Endothelial cell of umbilical vein (primary cell): ENCODE measurements at regions not wholly inside any gene's neighbourhood (a gene's known extent, or its start where the extent isn't known, plus 50 kb on each side); places are given as distances from the start of the nearest gene placed in this dataset.

Experiments used
- BruUV-seq: library from RNA; stranded (reverse); fragments of 400-500 nt; replicated peaks from 2 replicates; lab custom pipeline; 2021; lab: Mats Ljungman, UMichigan
- CTCF ChIA-PET: fragments of 300-600, 350-600 bp; sonication (Branson Sonifier 250); formaldehyde crosslinking; loops from one replicate; lab custom pipeline; 2021; ENCODE audit warnings: antibody characterized with exemption, inconsistent platforms; lab: Charles Lee
- POLR2A ChIA-PET: fragments of 300-600, 350-600 bp; sonication (Branson Sonifier 250); formaldehyde crosslinking; loops from one replicate; lab custom pipeline; 2021; ENCODE audit warnings: antibody characterized with exemption, inconsistent platforms; lab: Charles Lee
- DNase-seq: peaks from one replicate; pipeline ENCODE4 v3.0.0-alpha.2; 2011; ENCODE audit warnings: low read depth, low spot score
- FAIRE-seq: peaks from 2 replicates; lab custom pipeline; 2011; peaks lifted over from hg19 to GRCh38; lab: Jason Lieb, UNC
- H2AFZ ChIP-seq: 2 replicates; pipeline ENCODE4 v1.6.0; 2012; ENCODE audit warnings: low read depth, low read length, control low read depth, inconsistent platforms
- H3K27ac ChIP-seq: 2 replicates; pipeline ENCODE4 v1.5.1; 2011; ENCODE audit warnings: low read depth, mild to moderate bottlenecking, control low read depth, low read length, moderate library complexity; ENCODE audit not compliant: insufficient read depth
- H3K27me3 ChIP-seq, 2 experiments: 2 replicates each; pipeline versions ENCODE4 v1.6.0 to v1.6.1; 2011; ENCODE audit warnings: low read length in 2 of 2, mixed read lengths in 1 of 2; ENCODE audit not compliant: control insufficient read depth in 2 of 2, insufficient read depth in 2 of 2
- H3K36me3 ChIP-seq, 2 experiments: 2 replicates in 1 of 2; 3 replicates in 1 of 2; pipeline ENCODE4 v1.5.1; 2011; ENCODE audit warnings: low read length in 2 of 2, mild to moderate bottlenecking in 1 of 2, moderate library complexity in 1 of 2; ENCODE audit not compliant: control insufficient read depth in 2 of 2, insufficient read depth in 2 of 2; ENCODE audit errors: extremely low read depth in 1 of 2
- H3K4me1 ChIP-seq: 3 replicates; pipeline ENCODE4 v1.5.1; 2011; ENCODE audit warnings: mild to moderate bottlenecking, low read length; ENCODE audit not compliant: control insufficient read depth, insufficient read depth; ENCODE audit errors: extremely low read depth
- H3K4me2 ChIP-seq: 2 replicates; pipeline ENCODE4 v1.6.1; 2011; ENCODE audit warnings: low read length, control low read depth, mixed read lengths; ENCODE audit not compliant: insufficient read depth
- H3K4me3 ChIP-seq, 3 experiments: fragments of 200-600 bp in 1 of 3; sonication (generic), shearing (Covaris generic) in 1 of 3; replicated peaks in 1 of 3; 2 replicates each; pipeline ENCODE4 v1.5.1; 2011 to 2016; ENCODE audit warnings: control low read depth in 3 of 3, low read length in 3 of 3, mild to moderate bottlenecking in 2 of 3, inconsistent platforms in 1 of 3, low read depth in 1 of 3, moderate library complexity in 1 of 3; ENCODE audit not compliant: insufficient read depth in 1 of 3
- H3K79me2 ChIP-seq: 2 replicates; pipeline ENCODE4 v1.6.0; 2012; ENCODE audit warnings: low read length, inconsistent platforms; ENCODE audit not compliant: control insufficient read depth, insufficient read depth
- H3K9ac ChIP-seq: replicated peaks from 2 replicates; pipeline ENCODE3; 2011; ENCODE audit warnings: low read length, control low read depth; ENCODE audit not compliant: insufficient read depth; ENCODE audit errors: extremely low read depth
- H3K9me1 ChIP-seq: replicated peaks from 3 replicates; pipeline ENCODE4 v1.6.0; 2011; ENCODE audit warnings: mild to moderate bottlenecking, low read length; ENCODE audit not compliant: control insufficient read depth, insufficient read depth; ENCODE audit errors: extremely low read depth
- H3K9me3 ChIP-seq: replicated peaks from 2 replicates; pipeline ENCODE4 v1.5.1; 2012; ENCODE audit warnings: low read length, inconsistent platforms; ENCODE audit not compliant: control insufficient read depth, insufficient read depth
- H4K20me1 ChIP-seq: replicated peaks from 2 replicates; pipeline ENCODE3; 2011; ENCODE audit warnings: mild to moderate bottlenecking, low read length; ENCODE audit not compliant: control insufficient read depth, insufficient read depth; ENCODE audit errors: extremely low read depth
- EZH2 ChIP-seq: IDR thresholded peaks from 2 replicates; pipeline ENCODE4 v1.6.1; 2012; ENCODE audit warnings: borderline replicate concordance, low read depth, mild to moderate bottlenecking, moderate library complexity, low read length, inconsistent platforms; ENCODE audit not compliant: severe bottlenecking
- FOS ChIP-seq: IDR thresholded peaks from 2 replicates; pipeline ENCODE4 v1.6.1; 2011; ENCODE audit warnings: mild to moderate bottlenecking, low read length, moderate library complexity, borderline replicate concordance; ENCODE audit not compliant: insufficient read depth
- GATA2 ChIP-seq: IDR thresholded peaks from 2 replicates; pipeline ENCODE4 v1.7.0; 2011; ENCODE audit warnings: low read depth, mild to moderate bottlenecking, moderate library complexity, mixed read lengths, low read length; ENCODE audit not compliant: insufficient read length, insufficient read depth
- JUN ChIP-seq: IDR thresholded peaks from 2 replicates; pipeline ENCODE4 v1.6.1; 2011; ENCODE audit warnings: borderline replicate concordance, low read depth; ENCODE audit not compliant: insufficient read length, insufficient read depth
- MYC ChIP-seq: IDR thresholded peaks from one replicate; pipeline ENCODE4 v1.6.1; 2011; ENCODE audit warnings: mild to moderate bottlenecking, low read depth, low read length
- POLR2A ChIP-seq: IDR thresholded peaks from 2 replicates; pipeline ENCODE4 v1.6.1; 2012; ENCODE audit warnings: low read depth, mild to moderate bottlenecking, control low read depth, low read length
- POLR2AphosphoS5 ChIP-seq: IDR thresholded peaks from 2 replicates; pipeline ENCODE4 v1.6.1; 2012; ENCODE audit warnings: low read depth, mild to moderate bottlenecking, control low read depth, low read length, moderate library complexity; ENCODE audit not compliant: insufficient read depth
- dilution Hi-C: fragments of 300-500 bp; cut with MboI; formaldehyde crosslinking; loops from one replicate; pipeline ENCODE4 v1.15.0; 2019; ENCODE audit warnings: low sequenced_read_pairs; ENCODE audit not compliant: extremely low pct_ligation_motif_present
- intact Hi-C: fragments of 100-400 bp; cut with micrococcal nuclease; formaldehyde crosslinking; loops from one replicate; pipeline ENCODE4 v1.10.0; 2022
- TF ChIP-seq, protein P1 (sequence below), 2 donors: IDR thresholded peaks; 1 replicate in 1 of 2; 2 replicates in 1 of 2; pipeline ENCODE4 v1.5.1; 2011; ENCODE audit warnings: low read length in 2 of 2, mild to moderate bottlenecking in 2 of 2, moderate library complexity in 2 of 2, control low read depth in 1 of 2, inconsistent platforms in 1 of 2, low read depth in 1 of 2; ENCODE audit not compliant: insufficient read depth in 1 of 2; ENCODE audit errors: extremely low read depth in 1 of 2
- TF ChIP-seq, protein P2 (sequence below): IDR thresholded peaks from 2 replicates; pipeline ENCODE4 v1.6.1; 2011; ENCODE audit not compliant: insufficient read depth, insufficient read length

- H3K9ac ChIP-seq, result no peak overlapping the region
- H3K4me1 ChIP-seq, result no peaks in the 10 kb centered on the region
- no peaks in the 10 kb centered on the region for H3K9me3 ChIP-seq
- no peaks in the 10 kb centered on the region for H3K79me2 ChIP-seq
- no peaks in the 10 kb centered on the region for H3K9me1 ChIP-seq
- dilution Hi-C loops, result no loop called here
- no peak overlapping the region for H3K4me3 ChIP-seq
- intact Hi-C loops, result no loop called here
- CTCF ChIA-PET, result interaction anchor here (0.6 kb wide), 1 partner anchor 294 kb away, joined by 3 read pairs; no protein-coding TSS in a partner anchor
- no peak overlapping the region for H3K4me2 ChIP-seq
- H2AFZ ChIP-seq, result no peak overlapping the region
- POLR2A ChIA-PET, result no interaction called here
- DNase-seq (no peak), FAIRE-seq (no peak)
- TF ChIP-seq, protein P1, sequence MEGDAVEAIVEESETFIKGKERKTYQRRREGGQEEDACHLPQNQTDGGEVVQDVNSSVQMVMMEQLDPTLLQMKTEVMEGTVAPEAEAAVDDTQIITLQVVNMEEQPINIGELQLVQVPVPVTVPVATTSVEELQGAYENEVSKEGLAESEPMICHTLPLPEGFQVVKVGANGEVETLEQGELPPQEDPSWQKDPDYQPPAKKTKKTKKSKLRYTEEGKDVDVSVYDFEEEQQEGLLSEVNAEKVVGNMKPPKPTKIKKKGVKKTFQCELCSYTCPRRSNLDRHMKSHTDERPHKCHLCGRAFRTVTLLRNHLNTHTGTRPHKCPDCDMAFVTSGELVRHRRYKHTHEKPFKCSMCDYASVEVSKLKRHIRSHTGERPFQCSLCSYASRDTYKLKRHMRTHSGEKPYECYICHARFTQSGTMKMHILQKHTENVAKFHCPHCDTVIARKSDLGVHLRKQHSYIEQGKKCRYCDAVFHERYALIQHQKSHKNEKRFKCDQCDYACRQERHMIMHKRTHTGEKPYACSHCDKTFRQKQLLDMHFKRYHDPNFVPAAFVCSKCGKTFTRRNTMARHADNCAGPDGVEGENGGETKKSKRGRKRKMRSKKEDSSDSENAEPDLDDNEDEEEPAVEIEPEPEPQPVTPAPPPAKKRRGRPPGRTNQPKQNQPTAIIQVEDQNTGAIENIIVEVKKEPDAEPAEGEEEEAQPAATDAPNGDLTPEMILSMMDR (IDR thresholded peaks at IDR 0.05; ENCODE audit: extremely low read depth in 1 of 2, insufficient read depth in 1 of 2, low read depth in 1 of 2, low read length in 2 of 2), result no peak
- TF ChIP-seq, protein P2, sequence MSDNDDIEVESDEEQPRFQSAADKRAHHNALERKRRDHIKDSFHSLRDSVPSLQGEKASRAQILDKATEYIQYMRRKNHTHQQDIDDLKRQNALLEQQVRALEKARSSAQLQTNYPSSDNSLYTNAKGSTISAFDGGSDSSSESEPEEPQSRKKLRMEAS, result no peak
- TF ChIP-seq JUN (no peak), EZH2 (no peak), GATA2 (no peak), POLR2A (no peak), FOS (no peak), POLR2AphosphoS5 (no peak), MYC (no peak)
- no peaks in the 10 kb centered on the region for H4K20me1 ChIP-seq
- BruUV-seq, result no TSS peak
- H3K36me3 ChIP-seq, result no peaks in the 10 kb centered on the region
- no peaks in the 10 kb centered on the region for H3K27me3 ChIP-seq
- H3K27ac ChIP-seq, result no peak overlapping the region
Observed at GRCh38 chr4:149223659-149224058, 592.0 kb downstream of the IQCM start.
